ENCODE measurements at regions not wholly inside any gene's neighbourhood (a gene's known extent, or its start where the extent isn't known, plus 50 kb on each side); places are given as distances from the start of the nearest gene placed in this dataset.

GRCh38 chrX:110432091-110432905 is 73.7 kb downstream of the RTL9 start:
- no peak for DNase-seq

GRCh38 chrX:110432906-110433215 is 74.2 kb downstream of the RTL9 start:
- DNase-seq, result no peak

GRCh38 chrX:110435196-110435595 is 76.5 kb downstream of the RTL9 start:
- no peak for DNase-seq

- DNase-seq, result no peak
These were observed 77.9 kb downstream of the RTL9 start for GRCh38 chrX:110436523-110436922.

GRCh38 chrX:110437686-110438085 is 79.0 kb downstream of the RTL9 start:
- DNase-seq, result no peak

GRCh38 chrX:110440016-110440805 is 81.6 kb downstream of the RTL9 start:
- DNase-seq, result peak; percentile 10

- no peak for DNase-seq
These were observed 84.0 kb downstream of the RTL9 start for GRCh38 chrX:110442635-110443034.

GRCh38 chrX:110444996-110445395 is 86.3 kb downstream of the RTL9 start:
- DNase-seq, result no peak

GRCh38 chrX:110448459-110448858 is 89.8 kb downstream of the RTL9 start:
- no peak for DNase-seq

GRCh38 chrX:110449312-110449711 is 90.7 kb downstream of the RTL9 start:
- DNase-seq, result no peak

GRCh38 chrX:110450050-110450449 is 91.4 kb downstream of the RTL9 start:
- peak; percentile 26 for DNase-seq

GRCh38 chrX:110454336-110454735 is 95.7 kb downstream of the RTL9 start:
- DNase-seq, result no peak

GRCh38 chrX:110462957-110463356 is 104.3 kb downstream of the RTL9 start:
- DNase-seq, result no peak

- no peak for DNase-seq
These were observed 108.1 kb downstream of the RTL9 start for GRCh38 chrX:110466790-110467189.

- DNase-seq, result no peak
These were observed 113.6 kb downstream of the RTL9 start for GRCh38 chrX:110472265-110472664.

- DNase-seq, result no peak
These were observed 119.1 kb downstream of the RTL9 start for GRCh38 chrX:110477593-110478228.

- no peak for DNase-seq
These were observed 133.4 kb downstream of the RTL9 start for GRCh38 chrX:110491846-110492620.

- DNase-seq, result no peak
These were observed 146.3 kb downstream of the RTL9 start for GRCh38 chrX:110504947-110505346.

- DNase-seq, result no peak
These were observed 151.3 kb downstream of the RTL9 start for GRCh38 chrX:110509755-110510532.

GRCh38 chrX:110511238-110511637 is 152.6 kb downstream of the RTL9 start:
- no peak for DNase-seq

- DNase-seq, result no peak
These were observed 153.7 kb downstream of the RTL9 start for GRCh38 chrX:110512341-110512740.

- DNase-seq, result no peak
These were observed 155.9 kb downstream of the RTL9 start for GRCh38 chrX:110514509-110514908.
